Endothelial cell of umbilical vein (primary cell): ENCODE measurements at regions not wholly inside any gene's neighbourhood (a gene's known extent, or its start where the extent isn't known, plus 50 kb on each side); places are given as distances from the start of the nearest gene placed in this dataset.

Experiments
- EZH2 ChIP-seq: IDR thresholded peaks from 2 replicates; pipeline ENCODE4 v1.6.1; 2012; ENCODE audit warnings: borderline replicate concordance, low read depth, mild to moderate bottlenecking, moderate library complexity, low read length, inconsistent platforms; ENCODE audit not compliant: severe bottlenecking
- FOS ChIP-seq: IDR thresholded peaks from 2 replicates; pipeline ENCODE4 v1.6.1; 2011; ENCODE audit warnings: mild to moderate bottlenecking, low read length, moderate library complexity, borderline replicate concordance; ENCODE audit not compliant: insufficient read depth
- GATA2 ChIP-seq: IDR thresholded peaks from 2 replicates; pipeline ENCODE4 v1.7.0; 2011; ENCODE audit warnings: low read depth, mild to moderate bottlenecking, moderate library complexity, mixed read lengths, low read length; ENCODE audit not compliant: insufficient read length, insufficient read depth
- JUN ChIP-seq: IDR thresholded peaks from 2 replicates; pipeline ENCODE4 v1.6.1; 2011; ENCODE audit warnings: borderline replicate concordance, low read depth; ENCODE audit not compliant: insufficient read length, insufficient read depth
- MYC ChIP-seq: IDR thresholded peaks from one replicate; pipeline ENCODE4 v1.6.1; 2011; ENCODE audit warnings: mild to moderate bottlenecking, low read depth, low read length
- POLR2A ChIP-seq: IDR thresholded peaks from 2 replicates; pipeline ENCODE4 v1.6.1; 2012; ENCODE audit warnings: low read depth, mild to moderate bottlenecking, control low read depth, low read length
- POLR2AphosphoS5 ChIP-seq: IDR thresholded peaks from 2 replicates; pipeline ENCODE4 v1.6.1; 2012; ENCODE audit warnings: low read depth, mild to moderate bottlenecking, control low read depth, low read length, moderate library complexity; ENCODE audit not compliant: insufficient read depth
- TF ChIP-seq, protein P1 (sequence below), 2 donors: IDR thresholded peaks; 1 replicate in 1 of 2; 2 replicates in 1 of 2; pipeline ENCODE4 v1.5.1; 2011; ENCODE audit warnings: low read length in 2 of 2, mild to moderate bottlenecking in 2 of 2, moderate library complexity in 2 of 2, control low read depth in 1 of 2, inconsistent platforms in 1 of 2, low read depth in 1 of 2; ENCODE audit not compliant: insufficient read depth in 1 of 2; ENCODE audit errors: extremely low read depth in 1 of 2
- TF ChIP-seq, protein P2 (sequence below): IDR thresholded peaks from 2 replicates; pipeline ENCODE4 v1.6.1; 2011; ENCODE audit not compliant: insufficient read depth, insufficient read length

DNA sequence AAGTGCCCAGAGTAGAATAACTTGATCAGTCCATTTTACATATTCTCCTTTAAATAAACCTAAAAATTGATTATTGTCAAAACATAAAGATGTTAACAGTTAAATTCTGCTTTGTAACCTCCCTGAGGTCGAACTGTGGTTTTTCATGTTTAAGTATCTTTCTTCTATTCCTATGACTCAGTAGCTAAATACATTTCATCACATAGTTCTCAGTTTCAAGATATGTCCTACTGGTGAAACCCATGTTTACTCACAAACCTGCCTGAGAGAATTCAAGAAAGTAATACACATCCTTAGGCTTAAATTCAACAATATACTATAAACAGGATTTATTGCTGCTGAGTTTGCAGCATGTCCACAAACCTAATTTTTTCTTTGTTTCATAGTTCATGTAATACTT is 692.9 kb downstream of the ZPLD1 start:
- TF ChIP-seq, protein P1, sequence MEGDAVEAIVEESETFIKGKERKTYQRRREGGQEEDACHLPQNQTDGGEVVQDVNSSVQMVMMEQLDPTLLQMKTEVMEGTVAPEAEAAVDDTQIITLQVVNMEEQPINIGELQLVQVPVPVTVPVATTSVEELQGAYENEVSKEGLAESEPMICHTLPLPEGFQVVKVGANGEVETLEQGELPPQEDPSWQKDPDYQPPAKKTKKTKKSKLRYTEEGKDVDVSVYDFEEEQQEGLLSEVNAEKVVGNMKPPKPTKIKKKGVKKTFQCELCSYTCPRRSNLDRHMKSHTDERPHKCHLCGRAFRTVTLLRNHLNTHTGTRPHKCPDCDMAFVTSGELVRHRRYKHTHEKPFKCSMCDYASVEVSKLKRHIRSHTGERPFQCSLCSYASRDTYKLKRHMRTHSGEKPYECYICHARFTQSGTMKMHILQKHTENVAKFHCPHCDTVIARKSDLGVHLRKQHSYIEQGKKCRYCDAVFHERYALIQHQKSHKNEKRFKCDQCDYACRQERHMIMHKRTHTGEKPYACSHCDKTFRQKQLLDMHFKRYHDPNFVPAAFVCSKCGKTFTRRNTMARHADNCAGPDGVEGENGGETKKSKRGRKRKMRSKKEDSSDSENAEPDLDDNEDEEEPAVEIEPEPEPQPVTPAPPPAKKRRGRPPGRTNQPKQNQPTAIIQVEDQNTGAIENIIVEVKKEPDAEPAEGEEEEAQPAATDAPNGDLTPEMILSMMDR (IDR thresholded peaks at IDR 0.05; ENCODE audit: extremely low read depth in 1 of 2, insufficient read depth in 1 of 2, low read depth in 1 of 2, low read length in 2 of 2): no peak
- TF ChIP-seq POLR2AphosphoS5 (no peak), EZH2 (no peak), POLR2A (no peak), JUN (no peak), FOS (no peak), MYC (no peak), GATA2 (no peak)
- TF ChIP-seq, protein P2, sequence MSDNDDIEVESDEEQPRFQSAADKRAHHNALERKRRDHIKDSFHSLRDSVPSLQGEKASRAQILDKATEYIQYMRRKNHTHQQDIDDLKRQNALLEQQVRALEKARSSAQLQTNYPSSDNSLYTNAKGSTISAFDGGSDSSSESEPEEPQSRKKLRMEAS: no peak
